Neural progenitor cell (in vitro differentiated cells): ENCODE measurements at regions not wholly inside any gene's neighbourhood (a gene's known extent, or its start where the extent isn't known, plus 50 kb on each side); places are given as distances from the start of the nearest gene placed in this dataset.
A peak's percentile ranks its signal among the peaks of the same experiment; 100 is the strongest.

ENCODE experiments used
- DNase-seq: peaks from one replicate; pipeline ENCODE4 v3.0.0-alpha.2; 2016; ENCODE audit warnings: low spot score
- H2AFZ ChIP-seq: fragments of 200-600 bp; sonication (generic); replicated peaks from 2 replicates; pipeline ENCODE4 v1.6.1; 2016; ENCODE audit warnings: antibody characterized with exemption
- H3F3A ChIP-seq: fragments of 200-600 bp; sonication (generic); 2 replicates; pipeline ENCODE4 v1.6.1; 2016; ENCODE audit warnings: antibody characterized with exemption, low read depth
- H3K27ac ChIP-seq: fragments of 200-600 bp; sonication (generic); 2 replicates; pipeline ENCODE4 v1.5.1; 2016; ENCODE audit warnings: mild to moderate bottlenecking
- H3K27me3 ChIP-seq: fragments of 200-600 bp; sonication (generic); 2 replicates; pipeline ENCODE4 v1.6.1; 2016; ENCODE audit warnings: mild to moderate bottlenecking, moderate library complexity
- H3K36me3 ChIP-seq: fragments of 200-600 bp; sonication (generic); 2 replicates; pipeline ENCODE4 v1.5.1; 2016
- H3K4me1 ChIP-seq: fragments of 200-600 bp; sonication (generic); 2 replicates; pipeline ENCODE4 v1.6.1; 2016; ENCODE audit warnings: mixed run types
- H3K4me2 ChIP-seq: fragments of 200-600 bp; sonication (generic); 2 replicates; pipeline ENCODE4 v1.6.1; 2016
- H3K4me3 ChIP-seq: fragments of 200-600 bp; sonication (generic); 2 replicates; pipeline ENCODE4 v1.5.1; 2016
- H3K79me2 ChIP-seq: fragments of 200-600 bp; sonication (generic); 2 replicates; pipeline ENCODE4 v1.6.1; 2016; ENCODE audit warnings: low read depth
- H3K9ac ChIP-seq: fragments of 200-600 bp; sonication (generic); 2 replicates; pipeline ENCODE4 v1.6.1; 2016
- H3K9me3 ChIP-seq: fragments of 200-600 bp; sonication (generic); 2 replicates; pipeline ENCODE4 v1.5.1; 2016; ENCODE audit warnings: low read depth
- H4K20me1 ChIP-seq: fragments of 200-600 bp; sonication (generic); 2 replicates; pipeline ENCODE4 v1.6.1; 2016; ENCODE audit warnings: low read depth
- H3K27ac Mint-ChIP-seq: 3 replicates; pipeline ENCODE4 v1.8.0; 2021; ENCODE audit warnings: mixed read lengths
- H3K27me3 Mint-ChIP-seq: 2 replicates; pipeline ENCODE4 v1.8.0; 2022; ENCODE audit warnings: low read depth, mild to moderate bottlenecking, inconsistent platforms, moderate library complexity, mixed read lengths; ENCODE audit not compliant: insufficient read depth
- H3K36me3 Mint-ChIP-seq: 3 replicates; pipeline ENCODE4 v1.8.0; 2021; ENCODE audit warnings: mixed read lengths
- H3K4me1 Mint-ChIP-seq: 3 replicates; pipeline ENCODE4 v1.8.0; 2021; ENCODE audit warnings: mixed read lengths
- H3K4me3 Mint-ChIP-seq: 3 replicates; pipeline ENCODE4 v1.8.0; 2021; ENCODE audit warnings: mild to moderate bottlenecking, moderate library complexity, mixed read lengths
- H3K9me3 Mint-ChIP-seq: 3 replicates; pipeline ENCODE4 v1.8.0; 2020; ENCODE audit warnings: mixed read lengths
- EZH2 ChIP-seq: fragments of 200-600 bp; sonication (generic); IDR thresholded peaks from 2 replicates; pipeline ENCODE4 v1.6.1; 2017; ENCODE audit warnings: antibody characterized with exemption, mild to moderate bottlenecking, moderate library complexity
- EZH2phosphoT487 ChIP-seq: fragments of 200-600 bp; sonication (generic); IDR thresholded peaks from 2 replicates; pipeline ENCODE4 v1.6.1; 2017; ENCODE audit warnings: antibody characterized with exemption
- TF ChIP-seq, protein P1 (sequence below): fragments of 200-600 bp; sonication (generic); IDR thresholded peaks from 2 replicates; pipeline ENCODE4 v1.5.1; 2017; ENCODE audit warnings: antibody characterized with exemption, mild to moderate bottlenecking

DNA sequence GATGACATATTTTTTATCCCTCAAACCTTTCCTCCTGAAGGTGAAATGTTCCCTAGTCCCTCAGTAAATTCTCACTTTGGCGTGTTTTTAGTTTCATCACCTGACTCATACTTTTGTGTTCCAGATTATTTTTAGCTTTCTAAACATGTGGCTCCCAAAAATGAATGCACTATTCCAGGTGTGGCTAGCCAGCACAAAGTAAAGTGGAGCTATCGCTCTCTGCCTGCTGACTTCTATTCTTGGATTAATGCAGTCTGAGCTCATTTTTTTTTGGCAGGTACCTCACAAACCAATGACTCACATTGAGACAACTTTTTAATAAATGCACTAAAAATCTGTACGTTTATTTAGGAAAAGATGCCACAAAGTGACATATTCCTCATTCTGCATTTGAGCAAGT lies 58.8 kb upstream of the LANCL2 start:
- Mint-ChIP-seq H3K4me3 (no peak overlapping the region), H3K4me1 (no peaks in the 10 kb centered on the region), H3K36me3 (peaks cover 4% of the 10 kb centered on the region), H3K27ac (no peak overlapping the region), H3K27me3 (peaks cover 8% of the 10 kb centered on the region), H3K9me3 (peaks cover 7% of the 10 kb centered on the region)
- Histone ChIP-seq H3K9me3 (no peaks in the 10 kb centered on the region), H3K27me3 (no peaks in the 10 kb centered on the region), H3K4me2 (no peak overlapping the region), H3K36me3 (no peaks in the 10 kb centered on the region), H2AFZ (no peak overlapping the region), H4K20me1 (no peaks in the 10 kb centered on the region), H3K9ac (no peak overlapping the region), H3K4me1 (no peaks in the 10 kb centered on the region), H3K27ac (no peak overlapping the region), H3F3A (no peaks in the 10 kb centered on the region), H3K79me2 (no peaks in the 10 kb centered on the region), H3K4me3 (no peak overlapping the region)
- no peak for DNase-seq
- TF ChIP-seq EZH2phosphoT487 (no peak), EZH2 (no peak)
- TF ChIP-seq, protein P1, sequence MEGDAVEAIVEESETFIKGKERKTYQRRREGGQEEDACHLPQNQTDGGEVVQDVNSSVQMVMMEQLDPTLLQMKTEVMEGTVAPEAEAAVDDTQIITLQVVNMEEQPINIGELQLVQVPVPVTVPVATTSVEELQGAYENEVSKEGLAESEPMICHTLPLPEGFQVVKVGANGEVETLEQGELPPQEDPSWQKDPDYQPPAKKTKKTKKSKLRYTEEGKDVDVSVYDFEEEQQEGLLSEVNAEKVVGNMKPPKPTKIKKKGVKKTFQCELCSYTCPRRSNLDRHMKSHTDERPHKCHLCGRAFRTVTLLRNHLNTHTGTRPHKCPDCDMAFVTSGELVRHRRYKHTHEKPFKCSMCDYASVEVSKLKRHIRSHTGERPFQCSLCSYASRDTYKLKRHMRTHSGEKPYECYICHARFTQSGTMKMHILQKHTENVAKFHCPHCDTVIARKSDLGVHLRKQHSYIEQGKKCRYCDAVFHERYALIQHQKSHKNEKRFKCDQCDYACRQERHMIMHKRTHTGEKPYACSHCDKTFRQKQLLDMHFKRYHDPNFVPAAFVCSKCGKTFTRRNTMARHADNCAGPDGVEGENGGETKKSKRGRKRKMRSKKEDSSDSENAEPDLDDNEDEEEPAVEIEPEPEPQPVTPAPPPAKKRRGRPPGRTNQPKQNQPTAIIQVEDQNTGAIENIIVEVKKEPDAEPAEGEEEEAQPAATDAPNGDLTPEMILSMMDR, result no peak

DNA sequence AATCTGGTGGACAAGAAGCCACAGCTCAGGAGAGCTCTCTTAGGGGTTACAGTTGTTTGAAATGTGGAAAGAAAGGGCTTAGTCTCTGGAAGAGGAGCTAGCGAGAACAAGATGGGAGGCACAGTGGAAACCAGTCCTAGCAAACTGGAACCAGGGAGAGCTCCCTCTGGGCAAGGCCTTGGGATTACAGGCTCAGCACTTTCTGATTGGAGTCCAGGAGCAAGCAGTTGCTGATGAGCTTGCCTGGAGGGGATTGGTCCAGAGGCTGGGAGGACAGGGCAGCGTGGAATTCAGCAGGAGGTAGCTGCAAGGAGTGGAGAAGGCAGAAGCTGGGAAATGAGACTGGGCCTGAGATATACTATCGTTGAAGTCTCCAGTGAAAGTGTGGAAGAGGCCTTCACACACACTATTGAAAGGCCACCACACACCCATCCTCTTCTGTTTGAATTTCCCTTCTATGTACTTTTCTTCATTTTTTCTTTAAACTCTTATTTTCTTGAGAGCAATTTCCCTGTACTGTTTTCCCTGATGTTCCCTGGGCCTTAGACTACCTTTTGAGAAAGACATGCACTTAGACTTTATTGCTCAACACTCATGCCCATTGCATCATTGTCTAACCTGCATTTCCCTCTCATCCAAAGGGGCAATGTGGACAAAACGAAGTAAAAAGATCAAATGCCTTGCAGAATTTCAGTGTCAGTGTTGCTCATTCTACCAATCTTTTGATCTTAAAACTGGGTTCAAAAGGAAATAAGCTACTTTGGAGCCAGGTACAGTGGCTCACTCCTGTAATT lies 57.8 kb upstream of the LANCL2 start:
- peaks cover 9% of the 10 kb centered on the region for H3K9me3 Mint-ChIP-seq
- Histone ChIP-seq H3K4me1 (no peaks in the 10 kb centered on the region), H4K20me1 (no peaks in the 10 kb centered on the region), H3K27me3 (no peaks in the 10 kb centered on the region), H3K4me3 (no peak overlapping the region), H3K27ac (no peak overlapping the region), H3F3A (no peaks in the 10 kb centered on the region), H3K4me2 (no peak overlapping the region), H3K9me3 (no peaks in the 10 kb centered on the region), H3K9ac (no peak overlapping the region), H3K79me2 (no peaks in the 10 kb centered on the region), H2AFZ (peak overlapping the region; percentile 59), H3K36me3 (no peaks in the 10 kb centered on the region)
- no peak overlapping the region for H3K27ac Mint-ChIP-seq
- TF ChIP-seq EZH2, result no peak
- TF ChIP-seq, protein P1, result peak; percentile 22
- H3K36me3 Mint-ChIP-seq, result peaks cover 4% of the 10 kb centered on the region
- H3K4me1 Mint-ChIP-seq, result no peaks in the 10 kb centered on the region
- peak; percentile 34 for DNase-seq
- peaks cover 8% of the 10 kb centered on the region for H3K27me3 Mint-ChIP-seq
- no peak overlapping the region for H3K4me3 Mint-ChIP-seq

DNA sequence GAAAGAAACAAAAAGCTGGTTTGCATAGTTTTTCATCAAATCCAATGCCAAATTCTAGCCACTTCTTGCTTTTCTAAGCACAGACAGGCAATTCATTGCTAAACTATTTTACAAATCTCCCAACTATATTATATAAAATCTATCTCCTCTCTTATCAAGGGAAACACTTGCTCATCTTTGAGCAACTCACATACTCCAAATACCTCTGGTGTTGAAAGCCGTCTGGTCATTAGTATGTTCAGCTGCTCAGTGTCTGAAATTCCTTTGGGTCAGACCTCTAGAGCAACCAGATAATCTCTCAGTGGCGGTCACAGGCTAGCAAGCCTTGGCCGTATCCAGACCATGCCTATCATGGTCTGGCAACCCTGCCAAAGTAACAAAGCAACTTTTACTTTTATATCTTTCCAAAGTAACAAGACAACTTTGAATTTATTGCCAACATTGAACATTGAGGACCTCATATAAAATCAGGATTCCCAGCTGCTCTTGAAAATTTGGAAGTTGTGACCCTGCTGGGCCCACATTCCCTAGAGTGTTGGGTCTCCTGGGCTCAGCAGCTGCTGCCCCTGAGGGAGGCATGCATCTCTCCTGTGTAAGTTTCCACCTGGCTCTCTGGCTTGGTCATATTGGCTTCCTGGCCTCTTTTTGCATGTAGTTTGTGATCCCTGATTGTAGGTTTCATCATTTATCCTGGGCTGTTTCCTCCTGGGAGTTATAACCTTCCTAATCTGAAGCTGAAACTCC lies 56.8 kb upstream of the LANCL2 start:
- Histone ChIP-seq H3K9me3 (no peaks in the 10 kb centered on the region), H3F3A (no peaks in the 10 kb centered on the region), H3K4me3 (no peak overlapping the region), H3K36me3 (no peaks in the 10 kb centered on the region), H3K9ac (no peak overlapping the region), H4K20me1 (no peaks in the 10 kb centered on the region), H3K79me2 (no peaks in the 10 kb centered on the region), H3K27me3 (no peaks in the 10 kb centered on the region), H2AFZ (no peak overlapping the region), H3K4me2 (no peak overlapping the region), H3K27ac (no peak overlapping the region), H3K4me1 (no peaks in the 10 kb centered on the region)
- Mint-ChIP-seq H3K9me3 (peaks cover 15% of the 10 kb centered on the region), H3K4me3 (no peak overlapping the region), H3K27ac (no peak overlapping the region), H3K27me3 (peaks cover 8% of the 10 kb centered on the region), H3K4me1 (no peaks in the 10 kb centered on the region), H3K36me3 (peaks cover 4% of the 10 kb centered on the region)
- DNase-seq, result no peak
- TF ChIP-seq, protein P1, result no peak
- no peak for TF ChIP-seq EZH2
